Suprapubic skin (tissue), 4 donors: ENCODE measurements at regions not wholly inside any gene's neighbourhood (a gene's known extent, or its start where the extent isn't known, plus 50 kb on each side); places are given as distances from the start of the nearest gene placed in this dataset.

ENCODE experiments used
- EP300 ChIP-seq: sonication (generic); formaldehyde crosslinking; IDR thresholded peaks from one replicate; pipeline ENCODE4 v1.6.1; 2017; ENCODE audit warnings: antibody characterized with exemption
- POLR2A ChIP-seq, 2 donors: fragments of 450-650 bp; IDR thresholded peaks; one replicate each; pipeline ENCODE4 v1.6.1; 2017; ENCODE audit warnings: antibody characterized with exemption in 2 of 2, mild to moderate bottlenecking in 2 of 2, moderate library complexity in 2 of 2
- POLR2AphosphoS5 ChIP-seq, 3 donors: sonication (generic); formaldehyde crosslinking; IDR thresholded peaks; one replicate each; pipeline ENCODE4 v1.6.1; 2017; ENCODE audit warnings: antibody characterized with exemption in 3 of 3
- TF ChIP-seq, protein P1 (sequence below), 2 donors: fragments of 200-600 bp in 1 of 2; fragments of 450-650 bp in 1 of 2; sonication (generic) in 1 of 2; IDR thresholded peaks; one replicate each; pipeline ENCODE4 v1.5.1; 2016 to 2019; ENCODE audit warnings: antibody characterized with exemption in 2 of 2, mild to moderate bottlenecking in 1 of 2, moderate library complexity in 1 of 2

DNA sequence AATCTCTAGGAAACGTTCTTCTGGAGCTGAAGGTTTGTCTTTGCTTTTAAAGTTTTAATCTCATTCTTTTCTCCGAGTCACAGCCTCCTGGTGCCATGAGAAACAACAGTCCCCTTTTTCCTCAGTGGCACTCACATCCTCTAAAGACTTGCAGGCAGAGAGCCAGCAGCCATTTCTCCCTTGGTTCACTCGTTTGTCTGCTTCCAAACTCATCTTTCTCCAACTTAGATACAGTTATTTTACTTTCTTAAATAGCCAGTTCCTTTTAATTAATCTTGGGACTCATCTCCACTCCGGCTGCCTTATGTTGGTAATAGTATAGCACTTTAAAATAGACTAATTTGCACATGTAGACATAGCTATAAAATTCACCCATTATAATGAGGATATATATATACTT lies 555.2 kb downstream of the FGF9 start:
- TF ChIP-seq, protein P1, sequence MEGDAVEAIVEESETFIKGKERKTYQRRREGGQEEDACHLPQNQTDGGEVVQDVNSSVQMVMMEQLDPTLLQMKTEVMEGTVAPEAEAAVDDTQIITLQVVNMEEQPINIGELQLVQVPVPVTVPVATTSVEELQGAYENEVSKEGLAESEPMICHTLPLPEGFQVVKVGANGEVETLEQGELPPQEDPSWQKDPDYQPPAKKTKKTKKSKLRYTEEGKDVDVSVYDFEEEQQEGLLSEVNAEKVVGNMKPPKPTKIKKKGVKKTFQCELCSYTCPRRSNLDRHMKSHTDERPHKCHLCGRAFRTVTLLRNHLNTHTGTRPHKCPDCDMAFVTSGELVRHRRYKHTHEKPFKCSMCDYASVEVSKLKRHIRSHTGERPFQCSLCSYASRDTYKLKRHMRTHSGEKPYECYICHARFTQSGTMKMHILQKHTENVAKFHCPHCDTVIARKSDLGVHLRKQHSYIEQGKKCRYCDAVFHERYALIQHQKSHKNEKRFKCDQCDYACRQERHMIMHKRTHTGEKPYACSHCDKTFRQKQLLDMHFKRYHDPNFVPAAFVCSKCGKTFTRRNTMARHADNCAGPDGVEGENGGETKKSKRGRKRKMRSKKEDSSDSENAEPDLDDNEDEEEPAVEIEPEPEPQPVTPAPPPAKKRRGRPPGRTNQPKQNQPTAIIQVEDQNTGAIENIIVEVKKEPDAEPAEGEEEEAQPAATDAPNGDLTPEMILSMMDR (IDR thresholded peaks at IDR 0.05): no peak
- TF ChIP-seq POLR2A (IDR thresholded peaks at IDR 0.05) (no peak), EP300 (no peak), POLR2AphosphoS5 (IDR thresholded peaks at IDR 0.05) (no peak)
